Glutamatergic neuron (in vitro differentiated cells): ENCODE measurements at regions not wholly inside any gene's neighbourhood (a gene's known extent, or its start where the extent isn't known, plus 50 kb on each side); places are given as distances from the start of the nearest gene placed in this dataset.
A peak's percentile ranks its signal among the peaks of the same experiment; 100 is the strongest.
"Not testable (repeated sequence)": the region's sequence is repeated elsewhere in the genome, so short reads cannot be mapped to it uniquely, and the experiment has no call there.

Experiments
- DNase-seq: peaks from one replicate; pipeline ENCODE4 v3.0.0; 2022
- H3K27ac Mint-ChIP-seq: one replicate; pipeline ENCODE4 v1.8.0; 2020; ENCODE audit warnings: mild to moderate bottlenecking, mixed read lengths, inconsistent platforms; ENCODE audit not compliant: unreplicated experiment
- H3K27me3 Mint-ChIP-seq: one replicate; pipeline ENCODE4 v1.8.0; 2020; ENCODE audit warnings: mild to moderate bottlenecking, moderate library complexity, mixed read lengths, inconsistent platforms; ENCODE audit not compliant: unreplicated experiment
- H3K36me3 Mint-ChIP-seq: one replicate; pipeline ENCODE4 v1.8.0; 2020; ENCODE audit warnings: mild to moderate bottlenecking, mixed read lengths, inconsistent platforms; ENCODE audit not compliant: unreplicated experiment
- H3K4me1 Mint-ChIP-seq: one replicate; pipeline ENCODE4 v1.8.0; 2020; ENCODE audit warnings: mild to moderate bottlenecking, low read depth, mixed read lengths, inconsistent platforms; ENCODE audit not compliant: unreplicated experiment
- H3K4me3 Mint-ChIP-seq: one replicate; pipeline ENCODE4 v1.8.0; 2020; ENCODE audit warnings: mild to moderate bottlenecking, mixed read lengths, inconsistent platforms; ENCODE audit not compliant: unreplicated experiment
- H3K9me3 Mint-ChIP-seq: one replicate; pipeline ENCODE4 v1.8.0; 2020; ENCODE audit warnings: mild to moderate bottlenecking, moderate library complexity, mixed read lengths, inconsistent platforms; ENCODE audit not compliant: unreplicated experiment
- TF ChIP-seq, protein P1 (sequence below): fragments of 200-600 bp; sonication (generic); IDR thresholded peaks from one replicate; pipeline ENCODE4 v1.5.0; 2021; ENCODE audit not compliant: partially characterized antibody, unreplicated experiment

DNA sequence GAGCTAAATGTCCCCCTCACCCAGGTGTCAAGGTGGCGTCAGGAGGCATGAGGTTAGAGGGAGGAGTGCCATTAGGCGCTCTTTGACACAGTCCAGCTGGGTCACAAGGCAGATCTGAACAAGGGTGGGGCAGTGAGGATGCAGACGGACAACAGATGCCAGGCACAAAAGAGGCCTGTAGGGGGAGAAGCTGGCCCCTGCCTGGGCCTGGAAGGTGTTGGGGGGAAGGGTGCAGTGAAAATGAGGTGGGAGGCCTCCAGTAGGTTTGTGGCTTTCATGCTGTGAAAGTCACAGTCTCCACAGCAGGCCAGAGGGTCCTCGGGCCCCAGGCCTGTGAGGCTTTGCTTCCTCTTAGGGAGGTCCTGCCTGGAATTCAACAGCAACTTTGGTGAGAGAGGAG, 85.0 kb upstream of the PLET1 start:
- H3K27me3 Mint-ChIP-seq: peaks cover 2% of the 10 kb centered on the region
- DNase-seq: peak; percentile 31
- peaks cover 7% of the 10 kb centered on the region for H3K4me1 Mint-ChIP-seq
- H3K9me3 Mint-ChIP-seq: no peaks in the 10 kb centered on the region
- no peaks in the 10 kb centered on the region for H3K36me3 Mint-ChIP-seq
- H3K27ac Mint-ChIP-seq: peak overlapping the region; percentile 72
- TF ChIP-seq, protein P1, sequence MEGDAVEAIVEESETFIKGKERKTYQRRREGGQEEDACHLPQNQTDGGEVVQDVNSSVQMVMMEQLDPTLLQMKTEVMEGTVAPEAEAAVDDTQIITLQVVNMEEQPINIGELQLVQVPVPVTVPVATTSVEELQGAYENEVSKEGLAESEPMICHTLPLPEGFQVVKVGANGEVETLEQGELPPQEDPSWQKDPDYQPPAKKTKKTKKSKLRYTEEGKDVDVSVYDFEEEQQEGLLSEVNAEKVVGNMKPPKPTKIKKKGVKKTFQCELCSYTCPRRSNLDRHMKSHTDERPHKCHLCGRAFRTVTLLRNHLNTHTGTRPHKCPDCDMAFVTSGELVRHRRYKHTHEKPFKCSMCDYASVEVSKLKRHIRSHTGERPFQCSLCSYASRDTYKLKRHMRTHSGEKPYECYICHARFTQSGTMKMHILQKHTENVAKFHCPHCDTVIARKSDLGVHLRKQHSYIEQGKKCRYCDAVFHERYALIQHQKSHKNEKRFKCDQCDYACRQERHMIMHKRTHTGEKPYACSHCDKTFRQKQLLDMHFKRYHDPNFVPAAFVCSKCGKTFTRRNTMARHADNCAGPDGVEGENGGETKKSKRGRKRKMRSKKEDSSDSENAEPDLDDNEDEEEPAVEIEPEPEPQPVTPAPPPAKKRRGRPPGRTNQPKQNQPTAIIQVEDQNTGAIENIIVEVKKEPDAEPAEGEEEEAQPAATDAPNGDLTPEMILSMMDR: no peak
- peak overlapping the region; percentile 35 for H3K4me3 Mint-ChIP-seq

DNA sequence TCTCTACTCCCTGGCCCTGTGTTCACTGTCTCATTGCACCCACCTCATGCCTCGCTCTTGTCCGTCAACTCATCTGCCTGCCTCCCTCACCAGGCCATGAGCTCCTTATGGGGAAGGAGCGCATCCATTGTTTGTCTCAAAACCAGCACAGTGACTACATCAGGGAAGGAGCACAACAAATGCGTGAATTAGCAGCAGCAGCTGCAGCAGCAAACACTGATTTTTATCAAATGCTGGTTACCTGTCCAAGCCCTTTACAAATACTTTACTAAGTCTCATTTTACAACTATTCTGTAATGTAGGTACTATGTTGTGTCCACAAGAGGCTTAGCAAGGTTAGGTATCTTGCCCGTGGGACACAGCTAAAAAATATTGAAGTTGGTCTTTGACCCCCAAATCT, 85.9 kb upstream of the PLET1 start:
- no peaks in the 10 kb centered on the region for H3K36me3 Mint-ChIP-seq

DNA sequence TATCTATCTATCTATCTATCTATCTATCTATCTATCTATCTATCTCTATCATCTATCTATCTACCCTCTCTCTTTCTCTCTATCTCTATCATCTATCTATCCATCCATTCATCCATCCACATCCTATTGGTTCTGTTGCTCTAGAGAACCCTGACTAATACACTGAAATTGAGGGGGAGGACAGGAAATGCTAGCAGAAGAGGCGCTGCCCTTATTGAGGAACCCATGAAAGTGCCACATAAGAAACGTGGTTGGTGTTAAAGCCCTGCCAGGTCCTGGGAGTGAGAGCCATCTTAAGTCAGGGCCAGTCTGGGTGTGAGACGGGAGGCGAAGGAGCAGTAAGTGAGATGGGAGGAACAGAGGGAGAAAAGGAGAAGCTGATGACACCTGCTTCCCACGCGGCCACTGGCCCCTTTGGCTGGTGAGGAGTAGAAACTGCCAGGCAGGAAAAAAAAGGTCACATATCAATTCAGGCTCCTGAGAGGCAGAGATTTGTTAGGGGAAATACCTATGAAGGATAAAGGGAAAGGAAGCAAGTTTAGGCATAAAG, 87.9 kb upstream of the PLET1 start:
- Mint-ChIP-seq H3K36me3 (no peaks in the 10 kb centered on the region), H3K9me3 (no peaks in the 10 kb centered on the region), H3K4me1 (peaks cover 7% of the 10 kb centered on the region), H3K4me3 (no peak overlapping the region), H3K27ac (no peak overlapping the region), H3K27me3 (peaks cover 2% of the 10 kb centered on the region)
- TF ChIP-seq, protein P1: no peak
- DNase-seq: no peak

More for the DNA sequence above, 85.9 kb upstream of the PLET1 start:
- TF ChIP-seq, protein P1: no peak
- no peaks in the 10 kb centered on the region for H3K9me3 Mint-ChIP-seq
- H3K4me3 Mint-ChIP-seq: no peak overlapping the region
- H3K27me3 Mint-ChIP-seq: peaks cover 2% of the 10 kb centered on the region
- peaks cover 7% of the 10 kb centered on the region for H3K4me1 Mint-ChIP-seq
- no peak for DNase-seq
- H3K27ac Mint-ChIP-seq: no peak overlapping the region

DNA sequence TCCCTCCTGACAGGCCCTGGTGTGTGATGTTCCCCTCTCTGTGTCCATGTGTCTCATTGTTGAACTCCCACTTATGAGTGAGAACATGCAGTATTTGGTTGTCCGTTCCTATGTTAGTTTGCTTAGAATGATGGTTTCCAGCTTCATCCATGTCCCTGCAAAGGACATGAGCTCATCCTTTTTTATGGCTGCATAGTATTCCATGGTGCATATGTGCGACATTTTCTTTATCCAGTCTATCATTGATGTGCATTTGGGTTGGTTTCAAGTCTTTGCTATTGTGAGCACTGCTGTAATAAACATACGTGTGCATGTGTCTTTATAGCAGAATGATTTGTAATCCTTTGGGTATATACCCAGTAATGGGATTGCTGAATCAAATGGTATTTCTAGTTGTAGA, 90.8 kb upstream of the PLET1 start:
- not testable (repeated sequence) for H3K9me3 Mint-ChIP-seq

DNA sequence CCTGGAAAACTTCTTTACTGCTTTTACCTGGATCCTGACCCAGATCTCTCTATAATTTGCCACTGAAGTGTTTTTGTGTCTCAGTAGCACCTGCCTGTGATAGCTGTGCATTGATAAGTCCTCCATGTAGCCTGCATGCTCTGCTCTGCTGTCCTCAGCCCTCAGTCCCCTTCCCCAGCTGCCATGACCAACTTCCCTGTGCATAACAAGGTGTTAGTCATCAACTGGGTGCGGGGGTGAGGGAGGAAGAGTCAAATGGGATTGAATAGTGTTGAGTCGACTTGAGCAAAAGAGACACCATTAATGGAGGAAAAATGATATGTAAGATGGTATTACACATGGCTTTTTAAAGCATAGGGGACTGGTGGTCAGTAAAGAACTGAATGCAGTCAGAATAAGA, 92.2 kb upstream of the PLET1 start:
- Mint-ChIP-seq H3K4me1 (no peaks in the 10 kb centered on the region), H3K27me3 (no peaks in the 10 kb centered on the region), H3K4me3 (no peak overlapping the region), H3K36me3 (no peaks in the 10 kb centered on the region), H3K27ac (no peak overlapping the region), H3K9me3 (no peaks in the 10 kb centered on the region)
- no peak for DNase-seq
- TF ChIP-seq, protein P1: no peak

More for the DNA sequence above, 90.8 kb upstream of the PLET1 start:
- H3K27me3 Mint-ChIP-seq, H3K36me3 Mint-ChIP-seq, H3K4me1 Mint-ChIP-seq, DNase-seq, H3K4me3 Mint-ChIP-seq, H3K27ac Mint-ChIP-seq: not testable (repeated sequence)

DNA sequence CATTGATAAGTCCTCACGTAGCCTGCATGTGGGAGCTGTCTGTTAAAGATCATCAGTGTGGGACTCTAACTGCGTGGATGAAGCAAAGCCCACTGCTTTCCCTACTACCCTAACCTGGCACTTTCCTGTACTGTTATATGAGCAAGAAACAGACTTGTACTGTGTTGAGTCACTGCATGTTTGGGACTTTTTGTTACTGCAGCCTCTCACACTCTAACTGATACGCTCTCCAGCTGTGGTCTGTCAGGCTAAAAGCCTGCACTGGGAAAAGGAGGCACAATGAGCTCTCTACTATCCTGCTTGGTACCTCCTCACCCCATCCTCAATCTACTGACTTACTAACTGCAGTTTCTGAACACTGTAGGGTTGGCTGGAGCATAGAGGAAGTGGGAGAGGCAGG, 93.7 kb upstream of the PLET1 start:
- H3K9me3 Mint-ChIP-seq: no peaks in the 10 kb centered on the region
- H3K27me3 Mint-ChIP-seq: no peaks in the 10 kb centered on the region
- H3K27ac Mint-ChIP-seq: no peak overlapping the region
- H3K4me1 Mint-ChIP-seq: no peaks in the 10 kb centered on the region
- H3K4me3 Mint-ChIP-seq: no peak overlapping the region
- TF ChIP-seq, protein P1: no peak
- H3K36me3 Mint-ChIP-seq: no peaks in the 10 kb centered on the region
- no peak for DNase-seq
